Activated T-cell treated with anti-CD3 and anti-CD28 coated beads, Interleukin-2, amount 50 U/mL, for 24 hours (primary cell): ENCODE measurements at regions not wholly inside any gene's neighbourhood (a gene's known extent, or its start where the extent isn't known, plus 50 kb on each side); places are given as distances from the start of the nearest gene placed in this dataset.
"Not testable (repeated sequence)": the region's sequence is repeated elsewhere in the genome, so short reads cannot be mapped to it uniquely, and the experiment has no call there.

ENCODE experiments used
- DNase-seq: peaks from one replicate; pipeline ENCODE4 v3.0.0-alpha.2; 2020
- H3K27ac Mint-ChIP-seq: 2 replicates; pipeline ENCODE4 v1.8.0; 2020; ENCODE audit warnings: mild to moderate bottlenecking, mixed read lengths
- H3K27me3 Mint-ChIP-seq: 2 replicates; pipeline ENCODE4 v1.8.0; 2020; ENCODE audit warnings: mixed read lengths
- H3K36me3 Mint-ChIP-seq: 2 replicates; pipeline ENCODE4 v1.8.0; 2020; ENCODE audit warnings: low read depth, mixed read lengths
- H3K4me1 Mint-ChIP-seq: 2 replicates; pipeline ENCODE4 v1.8.0; 2020; ENCODE audit warnings: low read depth, mixed read lengths
- H3K4me3 Mint-ChIP-seq: 2 replicates; pipeline ENCODE4 v1.8.0; 2020; ENCODE audit warnings: mild to moderate bottlenecking, moderate library complexity, mixed read lengths
- H3K9me3 Mint-ChIP-seq: 2 replicates; pipeline ENCODE4 v1.8.0; 2020; ENCODE audit warnings: mixed read lengths

DNA sequence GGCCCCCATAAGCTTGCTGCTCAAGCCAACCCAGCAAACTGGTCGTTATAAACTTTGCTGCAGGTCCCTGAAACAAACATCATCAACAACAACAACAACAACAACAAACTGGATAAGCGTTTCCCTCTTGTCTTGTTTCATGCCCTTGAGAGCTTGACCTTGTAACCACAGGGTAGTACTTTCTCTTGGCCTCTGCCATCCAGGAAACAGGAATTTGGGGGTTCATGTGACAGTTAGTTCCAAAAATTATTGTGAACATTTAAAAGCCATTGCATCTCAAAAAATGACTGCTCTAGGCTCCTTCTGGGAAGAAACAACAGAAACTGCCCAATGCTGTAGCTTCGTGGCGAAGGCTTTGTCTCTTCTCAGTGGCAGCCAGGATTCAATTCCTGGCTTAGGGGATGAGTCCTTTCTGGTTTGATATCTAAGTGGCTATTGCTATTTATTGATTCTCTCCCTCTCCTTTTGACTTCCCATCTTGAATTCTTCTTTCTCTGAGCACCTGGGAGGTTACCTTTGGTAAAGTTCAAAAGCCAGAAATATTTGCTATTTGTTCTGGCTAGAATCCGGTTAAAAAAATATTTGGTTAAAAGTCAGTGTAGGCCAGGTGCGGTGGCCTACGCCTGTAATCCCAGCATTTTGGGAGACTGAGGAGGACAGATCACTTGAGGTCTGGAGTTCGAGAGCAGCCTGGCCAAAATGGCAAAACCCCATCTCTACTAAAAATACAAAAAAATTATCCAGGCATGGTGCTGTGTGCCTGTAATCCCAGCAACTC, 52.0 kb upstream of the CPM start:
- Mint-ChIP-seq H3K27me3 (peaks cover 21% of the 10 kb centered on the region), H3K4me3 (no peak overlapping the region), H3K4me1 (no peaks in the 10 kb centered on the region), H3K36me3 (peaks cover 2% of the 10 kb centered on the region), H3K9me3 (peaks cover 15% of the 10 kb centered on the region), H3K27ac (no peak overlapping the region)
- no peak for DNase-seq

DNA sequence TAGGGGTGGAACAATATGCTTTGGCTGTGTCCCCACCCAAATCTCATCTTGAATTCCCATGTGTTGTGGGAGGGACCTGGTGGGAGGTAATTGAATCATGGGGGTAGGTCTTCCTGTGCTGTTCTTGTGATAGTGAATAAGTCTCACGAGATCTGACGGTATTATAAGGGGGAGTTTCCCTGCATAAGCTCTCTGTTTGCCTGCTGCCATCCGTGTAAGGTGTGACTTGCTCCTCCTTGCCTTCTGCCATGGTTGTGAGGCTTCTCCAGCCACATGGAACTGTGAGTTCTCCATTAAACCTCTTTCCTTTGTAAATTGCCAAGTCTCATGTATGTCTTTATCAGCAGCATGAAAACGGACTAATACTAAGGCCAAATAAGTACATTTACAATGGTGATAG, 64.6 kb upstream of the CPM start:
- H3K4me1 Mint-ChIP-seq, H3K27me3 Mint-ChIP-seq, DNase-seq, H3K27ac Mint-ChIP-seq, H3K36me3 Mint-ChIP-seq, H3K4me3 Mint-ChIP-seq: not testable (repeated sequence)
- H3K9me3 Mint-ChIP-seq, result peaks cover 24% of the 10 kb centered on the region

DNA sequence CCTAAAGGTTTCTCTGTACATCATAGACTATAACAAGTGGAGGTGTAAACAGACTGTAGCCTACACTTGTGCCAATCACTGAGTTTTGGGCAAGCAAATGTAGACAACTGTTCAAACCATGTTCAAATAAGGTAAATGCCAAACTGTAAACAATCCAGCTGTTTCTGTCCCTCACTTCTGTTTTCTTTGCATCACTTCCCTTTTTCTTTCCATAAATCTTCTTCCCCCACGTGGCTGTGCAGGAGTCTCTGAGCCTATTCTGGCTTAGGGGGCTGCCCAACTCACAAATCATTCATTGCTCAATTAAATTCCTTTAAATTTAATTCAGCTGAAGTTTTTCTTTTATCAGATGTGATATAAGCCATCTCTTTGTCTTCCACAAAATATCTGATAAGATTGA, 65.1 kb upstream of the CPM start:
- H3K4me3 Mint-ChIP-seq, result no peak overlapping the region
- H3K9me3 Mint-ChIP-seq, result peaks cover 24% of the 10 kb centered on the region
- H3K4me1 Mint-ChIP-seq, result no peaks in the 10 kb centered on the region
- DNase-seq, result no peak
- H3K36me3 Mint-ChIP-seq, result no peaks in the 10 kb centered on the region
- H3K27me3 Mint-ChIP-seq, result peaks cover 7% of the 10 kb centered on the region
- no peak overlapping the region for H3K27ac Mint-ChIP-seq

DNA sequence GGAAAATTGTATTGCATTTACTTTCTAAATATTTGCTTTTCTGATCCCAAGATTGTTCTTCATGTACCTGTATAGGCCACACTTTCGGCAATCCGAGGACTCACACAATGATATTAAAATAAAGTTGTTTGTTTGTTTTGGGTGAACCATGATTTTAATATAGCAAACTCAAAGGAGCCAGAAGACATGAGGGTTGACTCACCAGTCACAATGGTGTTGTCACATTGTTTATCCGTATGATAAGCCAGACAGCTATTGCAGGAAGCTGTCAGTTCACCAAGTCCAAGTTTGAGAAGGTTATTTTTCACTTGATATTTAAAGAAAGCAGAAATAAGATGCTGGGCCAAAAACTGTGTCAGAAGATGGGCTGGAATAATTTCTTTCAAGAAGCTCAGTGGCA, 67.1 kb upstream of the CPM start:
- Mint-ChIP-seq H3K36me3 (no peaks in the 10 kb centered on the region), H3K9me3 (peaks cover 24% of the 10 kb centered on the region), H3K4me1 (no peaks in the 10 kb centered on the region), H3K4me3 (no peak overlapping the region), H3K27me3 (peaks cover 2% of the 10 kb centered on the region), H3K27ac (no peak overlapping the region)
- DNase-seq, result no peak

DNA sequence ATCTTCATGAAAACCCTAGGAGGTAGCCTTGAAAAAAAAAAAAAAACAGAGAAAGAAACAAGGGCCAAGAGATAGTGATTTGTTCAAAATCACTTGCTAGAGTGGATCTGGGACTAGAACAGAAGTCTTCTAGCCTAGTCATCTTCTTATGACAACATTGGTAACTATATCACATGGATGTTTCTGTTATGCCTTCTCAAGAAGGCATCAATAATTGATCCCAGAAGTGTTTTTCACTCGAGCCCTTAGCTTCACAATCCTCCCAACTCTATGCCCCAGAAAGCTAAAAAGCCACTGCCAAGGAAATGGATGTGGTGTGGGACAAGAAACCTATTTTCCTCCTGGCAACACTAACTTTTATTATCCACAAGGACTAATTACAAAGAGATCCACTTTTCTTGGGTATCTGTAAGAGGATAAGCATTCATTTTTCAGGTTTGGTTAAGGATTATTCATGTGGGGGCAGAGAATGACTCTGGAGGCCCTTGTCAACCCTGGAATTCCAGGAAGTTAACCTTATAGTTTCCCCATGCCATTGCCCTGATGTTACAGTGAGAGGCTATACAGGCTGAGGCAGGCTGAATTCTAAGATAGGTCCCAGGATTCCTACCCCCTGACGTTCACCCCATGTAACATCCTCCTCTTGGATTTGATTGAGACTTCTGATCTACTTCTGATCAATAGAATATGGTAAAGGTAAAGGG, 67.7 kb upstream of the CPM start:
- Mint-ChIP-seq H3K4me3 (no peak overlapping the region), H3K36me3 (no peaks in the 10 kb centered on the region), H3K9me3 (peaks cover 24% of the 10 kb centered on the region), H3K4me1 (no peaks in the 10 kb centered on the region), H3K27ac (no peak overlapping the region), H3K27me3 (peaks cover 2% of the 10 kb centered on the region)
- DNase-seq, result no peak

DNA sequence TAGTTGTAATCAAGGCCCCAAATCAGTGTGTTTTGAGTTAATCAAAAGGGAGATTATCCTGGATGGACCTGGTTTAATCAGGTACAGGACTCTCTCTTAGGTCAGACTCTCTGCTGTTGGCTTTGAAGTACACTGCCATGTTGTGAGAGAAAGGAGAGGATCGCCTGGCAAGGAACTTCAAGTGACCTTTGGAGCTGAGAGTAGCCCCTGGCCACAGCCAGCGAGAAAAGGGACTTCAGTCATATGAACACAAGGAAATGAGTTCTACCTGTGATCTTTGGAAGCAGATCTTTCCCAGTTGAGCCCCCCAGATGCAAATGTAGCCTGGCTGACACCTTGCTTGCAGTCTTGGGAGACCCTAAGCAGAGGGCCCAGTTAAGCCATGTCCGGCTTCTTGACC, 68.3 kb upstream of the CPM start:
- Mint-ChIP-seq H3K4me3 (no peak overlapping the region), H3K36me3 (no peaks in the 10 kb centered on the region), H3K4me1 (no peaks in the 10 kb centered on the region), H3K9me3 (peaks cover 24% of the 10 kb centered on the region), H3K27ac (no peak overlapping the region), H3K27me3 (peaks cover 8% of the 10 kb centered on the region)
- no peak for DNase-seq

DNA sequence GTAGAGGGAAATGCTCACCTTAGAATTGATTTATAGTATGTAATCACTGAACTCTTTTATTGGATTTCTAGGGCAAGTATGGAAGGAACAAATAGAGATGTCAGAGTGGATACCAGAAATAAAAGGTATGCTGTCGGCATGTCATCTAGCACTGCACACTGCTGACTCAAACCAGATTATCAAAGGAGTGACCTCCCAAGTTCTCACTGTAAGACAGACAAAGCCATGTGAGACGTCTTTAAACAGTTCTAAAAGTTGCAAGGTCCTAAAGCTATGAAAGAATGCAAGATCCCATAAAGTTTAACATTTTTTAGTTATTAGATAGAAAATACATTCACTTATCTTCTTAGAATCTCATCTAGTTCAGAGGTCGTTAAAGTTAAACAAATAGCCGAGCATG, 70.0 kb upstream of the CPM start:
- no peak for DNase-seq
- peaks cover 13% of the 10 kb centered on the region for H3K27me3 Mint-ChIP-seq
- peaks cover 12% of the 10 kb centered on the region for H3K4me1 Mint-ChIP-seq
- no peak overlapping the region for H3K4me3 Mint-ChIP-seq
- peaks cover 11% of the 10 kb centered on the region for H3K9me3 Mint-ChIP-seq
- no peak overlapping the region for H3K27ac Mint-ChIP-seq
- H3K36me3 Mint-ChIP-seq, result no peaks in the 10 kb centered on the region

DNA sequence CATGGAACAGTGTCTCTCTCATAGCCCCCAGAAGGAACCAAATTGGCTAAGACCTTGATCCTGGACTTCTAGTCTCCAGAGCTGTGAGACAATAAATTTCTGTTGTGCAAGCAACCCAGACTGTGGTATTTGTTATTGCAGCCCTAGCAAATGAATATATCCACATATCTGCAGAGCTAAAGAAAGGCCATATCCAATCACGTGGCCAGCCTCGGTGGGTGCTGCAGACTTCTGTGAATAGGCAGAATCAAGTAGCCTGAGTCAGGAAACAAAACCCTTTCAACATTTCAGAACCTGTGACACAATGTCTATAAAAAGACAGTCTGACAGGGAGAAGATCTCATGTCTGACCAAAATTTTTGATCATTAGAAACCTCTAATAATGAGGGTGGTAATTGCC, 71.0 kb upstream of the CPM start:
- Mint-ChIP-seq H3K27ac (no peak overlapping the region), H3K4me1 (peaks cover 15% of the 10 kb centered on the region), H3K27me3 (peaks cover 18% of the 10 kb centered on the region), H3K9me3 (peaks cover 9% of the 10 kb centered on the region), H3K36me3 (no peaks in the 10 kb centered on the region), H3K4me3 (no peak overlapping the region)
- no peak for DNase-seq

DNA sequence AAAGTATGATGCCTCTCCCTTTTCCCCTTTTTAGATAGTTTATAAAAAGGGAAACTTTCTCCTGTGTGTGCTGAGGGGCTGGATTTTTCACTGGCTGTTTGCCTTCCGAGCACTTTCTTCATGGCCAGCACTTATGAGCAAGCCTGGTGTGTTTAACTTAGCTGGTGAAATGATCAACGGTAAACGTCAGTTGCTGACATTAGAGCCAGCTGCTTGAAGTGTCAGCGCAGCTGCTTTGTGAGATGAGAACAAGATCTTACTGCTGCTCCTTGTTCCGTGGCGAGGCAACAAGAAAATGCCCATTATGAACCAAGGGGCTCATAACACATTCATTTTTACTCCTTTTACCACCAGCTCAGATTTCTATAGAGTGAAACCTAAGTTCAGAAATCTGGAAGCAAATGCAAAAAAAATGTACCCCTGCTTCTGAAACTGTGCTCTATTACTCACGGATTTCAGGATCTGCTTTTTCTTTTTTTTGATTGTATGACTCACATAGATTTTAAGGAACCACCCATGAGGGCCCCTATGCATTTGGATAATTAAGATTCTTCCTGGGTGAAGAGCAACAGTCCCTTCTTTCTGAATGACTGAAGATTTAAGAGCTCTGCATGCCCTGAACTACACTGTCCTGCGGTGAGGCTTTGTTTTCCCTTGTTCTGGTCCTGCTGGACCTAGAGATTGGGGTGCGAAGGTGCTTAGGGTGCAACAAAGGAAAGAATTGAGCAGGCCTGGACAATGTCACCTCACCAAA, 74.3 kb upstream of the CPM start:
- DNase-seq, result no peak
- H3K9me3 Mint-ChIP-seq, result no peaks in the 10 kb centered on the region
- no peaks in the 10 kb centered on the region for H3K36me3 Mint-ChIP-seq
- H3K27me3 Mint-ChIP-seq, result peaks cover 30% of the 10 kb centered on the region
- H3K4me3 Mint-ChIP-seq, result no peak overlapping the region
- H3K27ac Mint-ChIP-seq, result peak overlapping the region; percentile 9
- peaks cover 15% of the 10 kb centered on the region for H3K4me1 Mint-ChIP-seq

DNA sequence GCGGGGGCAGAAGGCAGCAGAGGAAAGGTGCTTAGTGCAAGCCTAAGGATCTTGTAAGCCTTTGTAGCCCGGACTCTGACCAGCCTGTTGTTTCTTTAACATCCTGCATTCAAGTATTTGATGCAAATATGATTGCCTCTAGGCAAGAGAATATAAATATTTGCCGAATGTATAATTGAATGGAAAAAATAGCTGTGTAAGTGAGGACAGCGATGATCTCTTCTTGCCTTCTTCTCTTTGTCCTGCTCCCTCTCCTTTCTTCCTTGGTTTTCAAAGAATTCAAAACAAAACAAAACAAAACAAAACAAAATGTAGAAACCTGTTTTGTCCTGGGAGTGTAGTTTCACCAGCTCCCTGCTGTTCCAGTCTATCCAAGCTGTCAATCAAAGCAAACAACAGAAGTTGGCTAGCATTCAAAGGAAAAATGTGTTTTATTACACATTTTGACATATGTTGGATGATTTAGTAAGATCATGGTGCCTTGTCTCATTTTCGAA, 74.9 kb upstream of the CPM start:
- no peak for DNase-seq
- Mint-ChIP-seq H3K4me1 (peaks cover 15% of the 10 kb centered on the region), H3K9me3 (no peaks in the 10 kb centered on the region), H3K4me3 (no peak overlapping the region), H3K27ac (no peak overlapping the region), H3K27me3 (peaks cover 30% of the 10 kb centered on the region), H3K36me3 (no peaks in the 10 kb centered on the region)

DNA sequence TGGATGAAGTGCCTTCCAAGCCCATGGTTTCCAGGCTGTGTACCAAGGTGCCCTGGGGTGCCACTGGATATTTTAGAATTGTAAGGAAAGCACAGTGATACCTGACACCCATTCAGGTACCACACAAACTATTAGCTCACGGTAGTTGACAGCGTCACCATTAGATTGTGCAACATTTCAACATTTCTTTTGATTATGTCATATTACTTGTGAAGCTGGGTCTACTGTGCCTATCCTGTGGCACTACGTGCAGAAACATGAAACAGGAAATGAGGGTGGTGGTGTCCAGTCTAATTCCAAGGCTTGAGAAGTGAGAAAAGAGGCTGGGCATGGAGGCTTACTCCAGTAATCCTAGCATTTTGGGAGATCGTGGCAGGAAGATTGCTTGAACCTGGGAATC, 75.5 kb upstream of the CPM start:
- H3K27ac Mint-ChIP-seq, result no peak overlapping the region
- H3K9me3 Mint-ChIP-seq, result no peaks in the 10 kb centered on the region
- H3K36me3 Mint-ChIP-seq, result no peaks in the 10 kb centered on the region
- H3K27me3 Mint-ChIP-seq, result peaks cover 30% of the 10 kb centered on the region
- no peak for DNase-seq
- H3K4me3 Mint-ChIP-seq, result no peak overlapping the region
- peaks cover 15% of the 10 kb centered on the region for H3K4me1 Mint-ChIP-seq

DNA sequence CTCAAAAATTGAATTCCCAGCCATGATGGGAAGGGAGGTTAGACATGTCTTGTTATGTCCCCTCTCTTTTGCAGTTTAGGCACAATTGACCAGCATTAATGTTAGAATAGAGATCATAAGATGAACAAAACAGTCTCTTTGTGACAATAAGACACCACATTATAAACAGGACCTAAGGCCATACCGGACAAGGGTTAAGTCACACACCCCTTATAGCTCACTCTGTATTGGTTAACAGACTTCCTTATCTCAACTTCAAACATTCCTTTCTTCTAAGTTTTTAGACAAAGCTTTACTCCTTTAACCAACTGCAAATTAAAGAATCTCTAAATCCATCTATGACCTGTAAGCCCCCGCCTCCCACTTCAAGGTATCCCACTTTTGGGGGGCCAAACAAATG, 81.1 kb upstream of the CPM start:
- Mint-ChIP-seq H3K4me3 (no peak overlapping the region), H3K4me1 (no peaks in the 10 kb centered on the region), H3K27ac (no peak overlapping the region), H3K36me3 (no peaks in the 10 kb centered on the region), H3K27me3 (peaks cover 25% of the 10 kb centered on the region), H3K9me3 (no peaks in the 10 kb centered on the region)
- DNase-seq, result no peak

DNA sequence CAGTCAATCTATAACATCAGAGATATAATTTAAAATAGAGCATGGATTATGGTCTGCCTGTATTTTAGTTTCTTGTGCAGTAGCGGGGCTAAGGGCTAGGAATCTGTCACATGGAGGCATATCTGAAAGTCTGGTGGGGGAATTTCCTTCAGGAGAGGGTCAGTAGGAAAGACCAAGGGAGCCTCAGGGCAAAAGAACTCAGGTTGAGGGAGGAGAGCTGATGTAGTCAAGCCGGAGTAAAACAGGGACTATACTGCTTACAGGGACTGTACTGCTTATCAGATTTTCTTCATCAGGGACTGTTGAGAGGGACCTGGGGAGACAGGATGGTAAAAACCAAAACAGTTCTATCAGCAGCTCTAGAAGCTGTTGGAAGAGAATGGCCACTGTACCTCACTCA, 82.0 kb upstream of the CPM start:
- no peaks in the 10 kb centered on the region for H3K36me3 Mint-ChIP-seq
- DNase-seq, result no peak
- H3K27ac Mint-ChIP-seq, result no peak overlapping the region
- no peaks in the 10 kb centered on the region for H3K9me3 Mint-ChIP-seq
- peaks cover 22% of the 10 kb centered on the region for H3K27me3 Mint-ChIP-seq
- no peak overlapping the region for H3K4me3 Mint-ChIP-seq
- H3K4me1 Mint-ChIP-seq, result no peaks in the 10 kb centered on the region

DNA sequence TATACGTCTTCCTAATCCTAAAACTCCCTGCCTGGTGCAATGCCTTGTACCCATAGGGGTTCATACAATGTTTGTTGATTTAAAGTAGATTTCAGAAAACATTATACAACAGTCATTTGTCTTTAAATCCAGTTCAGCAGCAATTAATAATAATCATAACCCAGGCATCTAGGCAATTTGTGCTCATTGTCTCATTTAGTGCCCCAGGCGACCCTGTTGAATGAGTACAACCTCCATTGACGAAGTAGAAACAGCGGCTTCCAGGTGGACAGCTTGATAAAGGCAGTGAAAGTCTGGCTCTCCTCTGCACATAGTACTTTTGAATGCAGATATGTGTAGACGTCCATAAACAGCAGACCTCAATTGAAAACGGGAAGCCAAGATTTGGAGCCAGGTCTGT, 82.9 kb upstream of the CPM start:
- no peak for DNase-seq
- Mint-ChIP-seq H3K27ac (no peak overlapping the region), H3K36me3 (no peaks in the 10 kb centered on the region), H3K9me3 (no peaks in the 10 kb centered on the region), H3K4me1 (no peaks in the 10 kb centered on the region), H3K4me3 (no peak overlapping the region), H3K27me3 (peaks cover 19% of the 10 kb centered on the region)

DNA sequence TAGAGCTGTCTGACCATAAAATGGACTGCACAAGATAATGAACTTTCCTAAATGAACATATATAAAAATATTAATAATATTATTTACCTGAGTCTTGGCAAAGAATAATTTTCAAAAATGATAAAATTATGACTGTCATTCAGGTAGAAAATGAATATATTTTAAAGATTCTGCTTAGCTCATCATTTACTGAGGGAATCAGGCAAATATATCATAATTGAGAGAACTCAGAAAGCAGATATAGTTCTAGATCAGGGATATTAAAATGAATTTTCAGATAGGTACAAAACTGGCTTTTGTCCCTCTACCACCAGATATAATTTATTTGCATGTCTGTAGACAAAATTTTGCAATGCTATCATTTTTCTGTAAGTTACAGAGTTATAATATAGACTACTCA, 86.1 kb upstream of the CPM start:
- no peak overlapping the region for H3K27ac Mint-ChIP-seq
- H3K36me3 Mint-ChIP-seq, result no peaks in the 10 kb centered on the region
- no peak overlapping the region for H3K4me3 Mint-ChIP-seq
- H3K4me1 Mint-ChIP-seq, result no peaks in the 10 kb centered on the region
- peaks cover 20% of the 10 kb centered on the region for H3K27me3 Mint-ChIP-seq
- DNase-seq, result no peak
- H3K9me3 Mint-ChIP-seq, result no peaks in the 10 kb centered on the region
